ENCODE measurements at regions not wholly inside any gene's neighbourhood (a gene's known extent, or its start where the extent isn't known, plus 50 kb on each side); places are given as distances from the start of the nearest gene placed in this dataset. TPM values are rescaled to one million over a fixed set of nuclear protein-coding genes. Genes with fewer than 3 reads are reported as not detected.
A peak's percentile ranks its signal among the peaks of the same experiment; 100 is the strongest.

DNA sequence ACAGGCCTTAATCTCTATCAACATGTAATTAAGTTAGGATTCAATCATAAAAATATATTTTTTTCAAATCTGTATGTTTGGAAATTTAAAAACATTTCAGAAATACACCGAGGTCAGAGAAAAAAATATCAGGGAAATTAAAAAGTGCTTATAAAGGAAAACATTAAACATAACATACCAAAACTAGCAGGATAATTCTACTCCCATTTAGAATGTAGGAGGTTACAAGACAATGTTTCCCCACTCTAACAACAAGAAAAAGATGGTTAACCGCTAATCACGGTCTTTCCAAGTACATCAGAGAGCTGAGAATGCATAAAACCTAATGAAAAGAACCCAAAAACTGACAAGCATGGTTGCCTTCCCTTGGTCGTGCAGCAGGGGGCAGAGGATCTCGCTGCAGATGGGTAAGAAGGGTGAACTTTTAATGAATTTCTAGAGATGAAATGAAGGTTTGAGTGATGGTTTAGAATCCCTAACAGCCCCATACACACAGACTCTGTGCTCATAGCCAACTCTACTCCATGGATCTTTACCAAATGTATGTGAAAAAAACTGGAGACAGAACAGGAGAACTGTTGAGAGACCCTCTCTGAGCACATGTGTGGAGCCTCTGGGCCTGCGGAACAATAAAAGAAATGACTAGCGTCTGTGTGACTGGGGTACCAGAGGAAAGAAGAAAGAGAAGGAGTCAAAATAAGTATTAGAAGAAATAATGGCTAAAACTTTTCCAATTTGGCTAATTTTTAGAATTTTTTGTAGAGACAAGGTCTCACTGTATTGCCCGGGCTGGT is 51.3 kb upstream of the LSM14A start:
- H3K4me3 ChIP-seq (ENCODE audit: low read depth, low read length, poor library complexity, severe bottlenecking), result no peak overlapping the region
- no peaks in the 10 kb centered on the region for H3K9me2 ChIP-seq (ENCODE audit: insufficient read depth, low read length)
- CTCF ChIA-PET (ENCODE audit: unreplicated experiment), result no interaction called here
- no peaks in the 10 kb centered on the region for H3K36me3 ChIP-seq (ENCODE audit: insufficient read depth, low read length)
- H3K4me2 ChIP-seq (ENCODE audit: low read length), result no peak overlapping the region
- H3K4me1 ChIP-seq (ENCODE audit: insufficient read depth, low read length, poor library complexity, severe bottlenecking), result no peaks in the 10 kb centered on the region
- H4K20me1 ChIP-seq (ENCODE audit: insufficient read depth, low read length), result no peaks in the 10 kb centered on the region
- peak; percentile 59 for DNase-seq (ENCODE audit: low spot score)
- POLR2A ChIA-PET, result interaction anchor here (0.7 kb wide), 1 partner anchor 648 kb away, joined by 3 read pairs; no protein-coding TSS in a partner anchor
- no peak overlapping the region for H3K27ac ChIP-seq (ENCODE audit: low read depth, low read length, poor library complexity, severe bottlenecking)
- H3K79me2 ChIP-seq (ENCODE audit: insufficient read depth, low read depth, low read length), result no peaks in the 10 kb centered on the region
- no peaks in the 10 kb centered on the region for H3K9me3 ChIP-seq (ENCODE audit: low read length)
- H2AFZ ChIP-seq (ENCODE audit: low read length), result no peak overlapping the region
- no TSS peak for BruUV-seq (replicated peaks)
- no peak for TF ChIP-seq EZH2phosphoT487 (IDR thresholded peaks at IDR 0.05; ENCODE audit: borderline replicate concordance, low read depth, low read length)
- TF ChIP-seq, protein P1, sequence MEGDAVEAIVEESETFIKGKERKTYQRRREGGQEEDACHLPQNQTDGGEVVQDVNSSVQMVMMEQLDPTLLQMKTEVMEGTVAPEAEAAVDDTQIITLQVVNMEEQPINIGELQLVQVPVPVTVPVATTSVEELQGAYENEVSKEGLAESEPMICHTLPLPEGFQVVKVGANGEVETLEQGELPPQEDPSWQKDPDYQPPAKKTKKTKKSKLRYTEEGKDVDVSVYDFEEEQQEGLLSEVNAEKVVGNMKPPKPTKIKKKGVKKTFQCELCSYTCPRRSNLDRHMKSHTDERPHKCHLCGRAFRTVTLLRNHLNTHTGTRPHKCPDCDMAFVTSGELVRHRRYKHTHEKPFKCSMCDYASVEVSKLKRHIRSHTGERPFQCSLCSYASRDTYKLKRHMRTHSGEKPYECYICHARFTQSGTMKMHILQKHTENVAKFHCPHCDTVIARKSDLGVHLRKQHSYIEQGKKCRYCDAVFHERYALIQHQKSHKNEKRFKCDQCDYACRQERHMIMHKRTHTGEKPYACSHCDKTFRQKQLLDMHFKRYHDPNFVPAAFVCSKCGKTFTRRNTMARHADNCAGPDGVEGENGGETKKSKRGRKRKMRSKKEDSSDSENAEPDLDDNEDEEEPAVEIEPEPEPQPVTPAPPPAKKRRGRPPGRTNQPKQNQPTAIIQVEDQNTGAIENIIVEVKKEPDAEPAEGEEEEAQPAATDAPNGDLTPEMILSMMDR (conservative IDR thresholded peaks at IDR 0.05; ENCODE audit: low read length), result peak; percentile 89
- intact Hi-C loops (cut with micrococcal nuclease; ENCODE audit: unreplicated experiment), result loop anchor here (1.0 to 10.0 kb wide), 3 partner anchors 24 to 224 kb away; no protein-coding TSS in a partner anchor

Small RNAs in the stretch of these regions (small RNA-seq; reads per million reads assigned to genes)
- gene RN7SL150P, result not detected
- not detected for gene RPS4XP23

Data from OCI-LY7 (cell line).